HPDE6-E6E7 (cell line): ENCODE measurements at regions not wholly inside any gene's neighbourhood (a gene's known extent, or its start where the extent isn't known, plus 50 kb on each side); places are given as distances from the start of the nearest gene placed in this dataset.

Source experiments
- DNase-seq: peaks from one replicate; pipeline ENCODE4 v3.0.0; 2011; ENCODE audit warnings: missing footprints; ENCODE audit errors: extremely low spot score

GRCh38 chr21:40985370-40985769 is 138.4 kb upstream of the DSCAM start:
- DNase-seq = no peak

DNA sequence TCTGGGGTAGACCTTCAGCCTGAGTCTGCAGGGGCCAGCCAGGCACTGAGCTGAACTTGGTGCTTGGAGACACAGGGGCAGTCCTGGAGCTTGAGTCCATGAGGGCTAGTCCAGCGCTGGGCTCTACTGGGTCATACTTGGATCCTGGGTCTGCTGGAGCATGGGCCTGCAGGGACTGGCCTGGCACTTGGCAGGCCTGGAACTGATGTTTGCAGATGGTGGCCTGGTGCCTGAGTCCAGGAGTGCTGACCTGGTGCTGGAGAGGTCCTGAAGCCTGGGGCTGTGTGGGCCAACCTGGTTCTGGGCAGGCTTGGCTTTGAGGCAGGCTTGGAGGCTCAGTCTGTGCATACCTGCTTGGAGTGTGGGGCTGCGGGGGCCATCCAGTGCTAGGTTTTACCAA is 143.4 kb upstream of the DSCAM start:
- DNase-seq = no peak

DNA sequence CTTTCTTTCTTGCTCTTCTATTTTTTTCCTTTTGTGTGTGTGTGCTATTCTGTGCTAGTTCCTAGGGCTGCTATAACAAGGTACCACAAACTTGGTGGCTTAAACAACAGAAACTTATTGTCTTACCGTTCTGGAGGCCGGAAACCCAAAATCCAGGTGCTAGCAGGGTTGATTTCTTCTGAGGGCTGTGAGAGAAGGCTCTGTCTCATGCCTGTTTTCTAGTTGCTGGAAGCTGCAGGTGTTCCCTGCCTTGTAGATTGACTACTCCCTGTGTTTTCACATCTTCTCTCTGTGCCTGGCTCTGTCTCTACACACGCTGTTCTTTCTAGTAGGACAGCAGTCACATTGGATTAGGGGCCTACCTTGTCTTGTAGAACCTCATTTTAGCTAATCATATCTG is 150.9 kb upstream of the DSCAM start:
- DNase-seq = no peak

DNA sequence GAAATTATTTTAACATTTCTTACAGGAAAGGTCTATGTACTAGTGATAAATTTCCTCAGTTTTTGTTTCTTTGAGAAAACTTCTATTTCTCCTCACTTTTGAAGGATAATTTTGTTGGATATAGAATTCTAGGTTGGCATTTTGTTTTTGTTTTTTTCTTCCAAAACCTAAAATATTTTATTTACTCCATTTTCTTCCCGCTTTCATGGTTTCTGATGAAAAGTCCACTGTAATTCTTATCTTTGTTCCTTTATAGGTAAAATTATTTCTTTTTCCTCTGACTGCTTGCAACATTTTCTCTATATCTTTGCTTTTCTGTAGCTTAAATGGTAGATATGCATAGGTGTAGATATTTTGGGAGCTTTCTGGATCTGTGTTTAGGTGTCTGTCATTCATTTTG is 153.9 kb upstream of the DSCAM start:
- no peak for DNase-seq

DNA sequence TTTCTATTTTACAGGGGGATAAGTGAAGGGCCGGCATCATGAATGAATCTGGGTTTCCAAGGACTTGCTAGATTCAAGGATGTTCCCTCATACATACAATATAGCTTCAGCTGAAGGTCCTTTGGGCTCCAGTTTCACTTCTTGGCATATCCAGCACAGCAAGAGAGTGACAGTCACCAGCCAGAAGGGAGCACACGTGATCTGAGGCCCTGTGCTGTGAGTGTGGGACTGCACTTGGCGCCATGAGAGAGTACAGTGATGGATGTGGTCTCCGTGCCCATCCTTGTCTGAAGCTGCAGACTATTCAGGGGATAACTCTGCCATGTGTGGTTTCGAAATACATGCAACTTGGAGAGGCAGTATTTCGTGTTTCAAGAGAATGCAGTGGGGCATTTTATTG is 159.7 kb upstream of the DSCAM start:
- no peak for DNase-seq

GRCh38 chr21:41008351-41008750 is 159.6 kb upstream of the BACE2 start:
- DNase-seq = no peak

DNA sequence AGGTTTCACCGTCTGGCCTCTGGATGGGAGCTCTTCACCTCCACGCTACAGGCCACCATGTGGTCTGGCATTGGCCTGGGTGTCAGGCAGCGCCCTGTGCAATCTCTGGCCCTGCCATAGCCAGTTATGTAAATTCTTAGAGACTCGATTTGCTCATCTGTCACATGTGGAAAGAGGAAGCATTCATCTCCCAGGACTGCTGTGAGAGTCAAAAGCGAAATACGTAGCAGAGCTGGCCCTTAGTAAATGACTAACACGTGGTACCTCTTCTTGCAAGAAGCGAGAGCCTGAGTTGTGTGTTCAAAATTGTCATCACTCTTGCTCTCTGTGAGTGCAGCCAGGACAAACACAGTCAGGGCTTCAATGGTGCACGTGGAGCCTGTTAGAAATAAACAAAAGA is 159.0 kb upstream of the BACE2 start:
- no peak for DNase-seq

DNA sequence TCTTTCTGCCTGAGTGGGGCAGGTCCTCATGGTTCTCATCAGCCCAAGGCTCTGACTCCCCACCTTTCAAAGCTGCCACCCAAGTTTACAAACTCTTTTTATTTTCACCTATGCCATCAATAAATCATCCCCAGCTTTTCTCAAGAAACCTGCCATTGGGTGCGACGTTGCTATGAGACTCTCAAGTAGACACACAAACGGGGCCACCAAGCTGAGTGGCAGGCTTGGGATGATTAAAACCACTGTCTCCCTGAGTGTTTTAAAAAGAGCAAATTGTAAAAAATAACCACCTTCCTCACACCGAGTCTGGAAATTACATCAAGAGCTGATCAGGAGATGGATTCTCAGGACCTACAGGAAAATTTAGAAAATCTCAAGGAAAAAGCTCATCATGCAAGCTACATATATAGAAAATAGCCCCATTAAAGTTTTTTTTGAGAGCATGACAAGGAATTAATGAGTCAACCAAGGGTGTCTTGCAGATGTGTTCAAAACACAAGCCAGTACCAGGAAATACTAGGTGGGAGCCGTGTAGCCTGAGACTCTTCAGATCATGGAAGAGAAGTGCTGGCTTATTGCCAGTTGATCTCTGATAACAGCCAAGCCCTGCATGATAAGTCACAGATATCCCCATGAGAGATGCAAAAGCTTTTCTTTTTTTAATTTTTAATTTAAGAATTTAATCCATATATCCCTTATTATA is 158.4 kb upstream of the BACE2 start:
- no peak for DNase-seq

DNA sequence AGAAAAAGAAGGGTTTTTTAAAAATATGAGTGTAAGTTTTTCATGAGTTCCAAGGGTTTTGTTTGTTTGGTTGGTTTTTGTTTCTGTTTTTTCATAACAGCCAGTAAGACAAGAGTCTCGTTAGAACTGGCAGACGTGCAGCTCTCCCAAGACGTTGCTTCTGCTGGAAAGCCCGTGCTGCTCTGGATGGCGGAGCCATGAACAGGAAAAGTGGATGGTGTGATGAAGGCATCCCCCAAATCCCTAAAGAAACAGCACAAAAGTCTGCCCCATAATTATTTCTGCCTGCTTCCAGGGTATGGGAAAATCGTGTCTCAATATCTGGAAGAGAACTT is 157.9 kb upstream of the BACE2 start:
- DNase-seq = no peak

- no peak for DNase-seq
These were observed 156.7 kb upstream of the BACE2 start for GRCh38 chr21:41011098-41011731.

DNA sequence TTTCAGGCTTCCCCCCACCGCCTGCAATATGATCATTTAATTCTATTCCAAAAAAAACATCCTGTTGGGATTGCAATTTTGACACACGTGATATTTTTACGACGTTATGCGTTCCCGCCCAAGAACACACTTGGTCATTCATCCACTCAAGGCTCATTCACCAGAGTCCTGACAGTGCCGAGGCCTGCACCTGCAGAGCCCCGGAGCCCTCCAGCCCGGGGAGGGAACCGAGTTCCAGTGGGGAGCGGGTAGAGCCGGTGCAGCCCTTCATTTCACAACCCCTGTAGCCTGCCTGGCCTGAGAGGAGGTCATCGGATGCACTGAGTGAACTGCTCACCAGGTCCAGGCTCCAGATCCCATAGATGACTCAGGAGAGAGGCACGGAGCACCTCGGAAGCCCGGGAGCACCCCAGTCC is 156.0 kb upstream of the BACE2 start:
- no peak for DNase-seq

GRCh38 chr21:41012425-41012824 is 155.5 kb upstream of the BACE2 start:
- DNase-seq = no peak

GRCh38 chr21:41016472-41016871 is 151.5 kb upstream of the BACE2 start:
- no peak for DNase-seq

DNA sequence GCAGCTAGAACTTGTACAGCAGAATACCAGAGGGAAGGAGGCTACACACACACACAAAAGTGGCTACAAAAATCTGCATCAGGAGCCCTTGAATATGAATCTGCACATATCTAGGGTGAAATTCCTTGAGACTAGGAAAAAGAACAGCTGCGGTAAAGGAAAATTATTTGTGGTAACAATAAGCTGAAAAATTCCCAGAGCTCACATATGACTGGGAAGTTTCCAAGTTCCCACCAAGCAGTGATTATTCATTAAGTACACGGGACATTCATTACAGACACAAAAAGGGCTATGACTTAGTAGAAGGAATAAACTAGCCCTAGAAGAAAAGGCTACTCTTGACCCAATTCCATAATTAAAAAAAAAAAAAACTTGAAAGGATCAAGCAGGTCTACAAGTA is 149.5 kb upstream of the BACE2 start:
- DNase-seq = no peak

- DNase-seq = no peak
These were observed 144.0 kb upstream of the BACE2 start for GRCh38 chr21:41023936-41024335.

GRCh38 chr21:41024341-41024740 is 143.6 kb upstream of the BACE2 start:
- DNase-seq = no peak

GRCh38 chr21:41024746-41025254 is 143.2 kb upstream of the BACE2 start:
- DNase-seq = no peak

DNA sequence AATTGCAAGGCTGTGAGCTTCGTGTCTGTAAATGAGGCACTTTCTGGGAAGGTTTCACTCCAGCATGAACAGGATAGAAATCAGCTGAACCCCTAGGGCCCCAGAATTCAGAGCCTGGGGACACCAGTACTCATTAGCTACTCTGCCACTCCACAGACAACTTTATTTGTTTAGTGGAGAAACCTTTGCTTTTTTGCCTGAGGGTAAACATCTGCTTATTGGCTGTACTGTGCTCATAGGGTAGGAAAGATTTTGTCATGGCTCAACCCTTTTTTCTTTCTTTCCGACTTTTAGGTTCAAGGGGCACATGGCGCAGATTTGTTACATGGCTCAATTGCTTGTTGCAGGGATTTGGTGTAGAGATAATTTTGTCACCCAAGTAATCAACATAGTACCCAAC is 138.4 kb upstream of the BACE2 start:
- no peak for DNase-seq

DNA sequence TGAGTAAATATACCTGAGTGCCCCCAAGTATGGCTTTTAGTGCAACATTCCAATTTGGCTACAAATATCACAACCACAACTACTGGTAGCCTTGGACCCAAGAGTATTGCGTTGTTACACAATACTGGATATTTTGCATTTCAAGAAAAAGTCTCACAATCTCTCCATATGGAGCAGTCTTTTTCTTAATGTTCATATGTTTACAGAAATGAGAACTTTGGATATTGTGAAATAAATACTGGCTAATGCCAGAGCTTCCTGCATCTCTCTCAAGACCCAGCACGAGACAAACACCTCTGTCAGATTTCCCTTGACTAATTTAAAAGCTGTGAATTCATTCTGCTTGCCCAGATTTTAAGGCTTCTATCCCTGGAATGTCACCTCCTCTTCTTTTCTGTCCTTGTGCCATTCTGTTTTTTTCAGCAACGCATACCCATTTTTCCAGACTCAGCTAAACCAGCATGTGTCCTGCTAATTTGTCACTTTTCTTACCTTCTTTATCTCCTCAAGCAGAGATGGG is 136.2 kb upstream of the BACE2 start:
- DNase-seq = no peak

- no peak for DNase-seq
These were observed 135.4 kb upstream of the BACE2 start for GRCh38 chr21:41032541-41032940.

DNA sequence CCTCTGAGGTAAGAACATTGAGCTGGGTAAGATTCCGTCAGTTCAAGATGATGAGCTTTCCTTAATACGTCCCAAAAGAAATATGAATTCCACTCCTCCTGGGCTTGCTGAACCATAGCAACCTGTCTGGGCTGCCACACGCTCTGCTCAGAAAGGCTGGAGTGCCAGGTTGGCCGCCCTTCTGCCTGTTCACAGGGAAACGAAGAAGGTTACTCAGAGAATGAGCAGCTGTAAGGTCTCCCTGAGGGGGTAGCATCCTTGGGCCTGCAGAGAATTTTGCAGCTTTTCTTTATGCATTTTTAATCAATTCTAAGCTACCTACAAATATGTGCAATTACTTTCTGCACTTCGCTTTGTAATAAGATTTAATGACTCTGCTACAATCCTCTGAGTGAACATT is 130.7 kb upstream of the BACE2 start:
- DNase-seq = no peak

DNA sequence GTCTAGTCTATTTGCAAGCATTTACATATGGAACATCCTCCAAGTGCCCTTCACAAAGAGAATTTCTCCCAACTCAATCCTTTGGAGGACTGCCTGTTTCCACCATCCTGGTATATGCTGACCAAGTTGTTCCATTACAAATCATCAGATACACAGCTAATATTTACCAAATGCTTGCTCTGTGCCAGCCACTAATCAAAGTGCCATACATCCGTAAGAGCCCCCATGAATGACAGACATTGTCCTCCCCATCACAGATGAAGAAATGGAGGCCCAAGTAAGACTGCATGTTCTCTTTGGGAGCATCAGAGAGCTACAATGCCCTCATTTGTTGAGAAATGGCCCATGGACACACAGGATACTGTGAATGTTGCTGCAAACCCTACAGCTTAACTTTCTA is 130.0 kb upstream of the BACE2 start:
- DNase-seq = no peak

- no peak for DNase-seq
These were observed 124.9 kb upstream of the BACE2 start for GRCh38 chr21:41043014-41043413.
